Left kidney (tissue), 1 donor: ENCODE measurements at regions not wholly inside any gene's neighbourhood (a gene's known extent, or its start where the extent isn't known, plus 50 kb on each side); places are given as distances from the start of the nearest gene placed in this dataset.

Experiments
- DNase-seq: peaks from one replicate; pipeline ENCODE4 v3.0.0-alpha.2; 2013

- DNase-seq, result no peak
Observed at GRCh38 chr17:12386225-12386624, 279.5 kb upstream of the MYOCD start.

GRCh38 chr17:12388226-12388625 lies 277.5 kb upstream of the MYOCD start:
- DNase-seq, result no peak

DNA sequence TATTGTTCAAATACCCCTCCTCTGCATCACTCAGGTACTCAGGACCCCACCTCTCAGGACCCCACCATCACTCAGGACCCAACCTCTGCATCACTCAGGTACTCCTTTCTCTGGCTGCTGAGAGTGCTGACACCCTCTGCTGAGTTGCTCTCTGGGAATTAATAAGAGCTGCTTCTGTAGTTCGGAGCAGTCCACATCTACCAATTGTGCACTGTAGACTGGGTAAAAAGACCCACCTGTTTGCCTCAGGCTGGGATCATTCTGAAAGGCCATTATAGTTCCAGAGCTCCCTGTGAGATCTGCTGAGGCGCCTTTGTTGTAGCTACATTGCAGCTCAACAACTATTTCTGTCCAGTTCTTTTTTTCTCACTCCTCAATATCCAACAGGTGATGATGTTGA lies 276.3 kb upstream of the MYOCD start:
- no peak for DNase-seq

GRCh38 chr17:12390631-12391030 lies 275.1 kb upstream of the MYOCD start:
- no peak for DNase-seq

DNA sequence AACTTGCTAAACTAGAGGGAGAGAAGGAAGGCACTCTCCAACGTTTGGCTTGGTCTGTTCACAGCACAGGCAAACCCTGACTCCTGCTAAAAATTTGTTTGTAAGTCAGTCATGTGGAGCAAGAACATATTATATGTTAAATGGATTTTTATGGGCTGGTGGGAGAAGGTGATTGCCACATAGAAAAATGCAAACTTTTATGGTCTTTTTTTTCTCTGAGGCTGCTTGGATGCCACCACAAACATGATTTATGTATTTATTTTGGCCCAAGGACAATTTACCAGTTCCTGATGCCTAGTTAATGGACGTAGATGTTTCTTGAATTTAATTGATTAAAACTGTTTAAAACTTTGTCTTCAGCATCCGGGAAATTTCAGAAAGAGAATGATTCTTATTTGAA lies 274.2 kb upstream of the MYOCD start:
- no peak for DNase-seq

DNA sequence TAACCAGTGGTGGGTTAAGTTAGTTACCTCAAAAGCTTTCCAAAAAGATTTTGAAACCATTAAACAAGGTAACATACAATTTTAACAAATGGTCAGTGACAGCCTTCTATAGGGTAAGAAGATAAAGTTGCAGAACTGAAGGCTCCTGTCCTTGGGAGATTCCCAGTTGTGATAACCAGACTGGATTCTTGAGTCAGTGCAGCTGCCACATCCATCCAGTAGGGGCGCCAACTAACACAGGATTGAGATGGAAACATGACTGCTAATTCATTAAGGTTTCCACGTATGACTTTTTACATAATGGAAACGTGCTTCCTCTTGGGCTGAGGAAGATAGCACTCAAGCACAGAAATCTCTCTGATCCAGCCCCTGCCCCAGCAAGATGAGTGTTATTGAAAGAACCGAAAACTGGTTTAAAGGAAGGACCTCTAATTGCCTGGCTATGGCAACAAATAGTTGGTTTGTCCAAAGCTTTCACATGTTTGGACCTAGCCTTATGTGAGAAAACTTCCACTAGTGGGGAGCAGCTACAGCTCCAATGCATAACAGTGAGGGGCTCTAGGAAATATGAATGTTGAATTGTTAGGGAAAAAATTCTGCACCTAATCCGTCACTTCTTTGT lies 269.8 kb upstream of the MYOCD start:
- DNase-seq, result no peak

GRCh38 chr17:12398441-12399051 lies 267.1 kb upstream of the MYOCD start:
- DNase-seq, result no peak

DNA sequence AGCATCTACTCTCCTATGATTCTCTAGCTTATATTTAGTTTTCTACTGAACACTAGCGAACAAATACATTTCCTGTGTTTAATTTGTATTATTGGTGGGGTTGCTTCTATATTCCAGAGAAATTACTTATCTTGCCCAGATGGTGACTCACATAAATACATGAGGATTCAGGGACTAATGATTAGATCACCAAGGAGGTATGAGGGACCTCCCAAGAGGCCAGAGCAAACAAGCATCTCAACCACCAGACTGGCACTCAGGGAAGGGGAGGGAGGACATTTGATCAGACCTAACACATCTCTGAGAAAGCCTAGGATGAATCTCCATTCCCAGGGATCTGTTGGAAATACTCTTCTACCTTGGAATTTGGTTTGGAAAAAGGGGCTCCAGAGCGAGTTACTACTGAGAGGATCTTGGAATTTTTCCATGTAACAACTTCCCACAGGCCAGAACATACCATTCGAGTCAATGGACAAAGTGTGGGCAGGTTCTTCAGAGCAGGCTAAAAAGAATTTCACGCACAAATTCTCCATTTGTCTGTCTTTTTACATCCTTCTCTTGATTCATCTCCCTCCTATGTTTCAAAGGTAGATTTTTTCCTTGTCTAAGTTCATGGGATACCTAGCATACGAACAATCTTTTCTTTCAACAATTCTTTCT lies 262.6 kb upstream of the MYOCD start:
- no peak for DNase-seq

GRCh38 chr17:12403881-12404398 lies 261.8 kb upstream of the MYOCD start:
- no peak for DNase-seq

DNA sequence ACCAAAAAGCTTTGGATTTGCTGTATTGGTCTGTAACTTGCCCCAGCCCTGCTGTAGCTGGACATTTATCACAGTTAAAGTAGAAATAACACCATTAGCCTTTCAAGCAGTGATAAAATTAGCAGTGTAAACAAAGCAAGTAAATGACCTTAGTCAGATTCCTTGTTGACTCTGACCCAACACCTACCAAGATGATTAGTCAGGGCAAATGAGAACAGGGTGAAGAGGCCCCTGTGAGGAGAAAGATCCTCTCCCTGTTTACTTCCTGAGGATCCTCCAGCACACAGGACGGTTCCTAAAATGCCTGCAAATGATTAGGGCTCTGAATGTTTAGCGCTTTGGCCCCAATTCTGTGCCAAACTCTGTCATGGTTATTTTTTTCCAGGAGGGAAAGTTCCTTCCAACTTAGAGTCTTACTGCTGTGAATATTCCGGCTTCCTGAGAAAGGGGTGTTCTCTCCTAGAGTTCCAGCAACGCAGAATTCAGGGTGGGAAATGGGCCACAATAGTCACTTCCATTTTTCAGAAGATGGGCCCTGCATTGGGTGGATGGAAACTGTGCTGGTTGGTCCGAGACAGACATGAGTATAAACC lies 259.0 kb upstream of the MYOCD start:
- DNase-seq, result no peak

GRCh38 chr17:12407495-12408252 lies 258.0 kb upstream of the MYOCD start:
- DNase-seq, result no peak

- no peak for DNase-seq
Observed at GRCh38 chr17:12409082-12409481, 256.6 kb upstream of the MYOCD start.

- DNase-seq, result no peak
Observed at GRCh38 chr17:12410717-12411116, 255.0 kb upstream of the MYOCD start.

DNA sequence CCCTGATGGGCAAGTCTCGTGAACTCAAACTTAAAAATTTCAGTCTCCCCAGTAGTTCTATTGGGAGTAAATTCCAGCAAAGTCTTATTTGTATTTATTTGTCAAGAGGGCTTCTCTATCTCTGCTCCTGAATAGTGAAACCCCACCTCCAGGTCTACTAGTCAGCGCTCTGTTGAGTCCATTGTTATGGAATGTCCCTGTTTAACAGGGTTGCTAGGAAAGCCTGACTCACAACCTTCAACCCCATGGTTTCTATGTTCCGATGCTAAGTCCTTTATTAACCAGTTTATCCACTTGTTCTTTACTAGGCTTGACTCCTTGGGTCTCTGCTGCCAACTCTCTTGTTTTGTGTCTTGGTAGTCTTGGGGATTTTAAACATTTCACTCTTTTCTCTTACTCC lies 250.7 kb upstream of the MYOCD start:
- DNase-seq, result no peak

GRCh38 chr17:12421077-12421476 lies 244.6 kb upstream of the MYOCD start:
- no peak for DNase-seq

GRCh38 chr17:12421646-12422306 lies 243.9 kb upstream of the MYOCD start:
- no peak for DNase-seq

GRCh38 chr17:12422651-12423050 lies 243.0 kb upstream of the MYOCD start:
- DNase-seq, result no peak

- DNase-seq, result no peak
Observed at GRCh38 chr17:12423337-12423736, 242.4 kb upstream of the MYOCD start.

GRCh38 chr17:12429116-12429515 lies 236.6 kb upstream of the MYOCD start:
- no peak for DNase-seq

DNA sequence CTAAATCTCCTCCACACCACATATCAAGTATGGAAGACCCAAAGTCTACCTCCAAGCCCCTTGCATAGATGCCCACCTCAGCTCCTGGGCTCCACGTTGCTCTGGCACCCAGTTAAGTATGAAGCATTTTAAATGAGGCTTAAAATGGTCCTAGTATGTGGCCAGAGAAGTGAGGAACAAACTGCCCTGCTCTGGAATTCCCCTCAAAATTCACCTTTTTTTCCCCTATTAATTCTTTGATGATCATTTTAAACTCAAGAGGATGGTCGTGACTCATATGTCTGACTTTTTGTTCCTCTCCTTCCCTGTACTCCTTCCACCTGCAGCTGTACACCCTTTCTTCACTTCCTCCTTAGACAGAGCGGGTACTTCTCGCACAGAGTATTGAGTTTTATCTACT lies 234.5 kb upstream of the MYOCD start:
- DNase-seq, result no peak

DNA sequence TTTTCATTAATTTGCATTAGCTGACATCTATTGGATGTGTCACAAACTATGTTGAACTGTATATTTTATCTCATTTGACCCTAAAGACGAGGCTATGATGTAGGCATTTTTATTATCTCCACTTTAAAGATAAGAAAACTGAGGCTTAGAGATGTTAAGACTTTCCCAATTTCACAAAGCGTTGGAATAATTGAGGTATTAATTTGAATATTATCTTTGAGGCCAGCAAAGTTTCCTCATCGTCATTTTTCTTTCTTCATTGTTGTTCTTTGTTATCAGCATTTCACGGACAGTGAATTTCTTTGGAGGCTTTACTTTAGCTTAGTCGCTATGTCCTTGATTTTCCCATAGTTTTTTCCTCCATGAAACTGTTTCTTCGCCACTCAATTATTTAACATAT lies 227.5 kb upstream of the MYOCD start:
- DNase-seq, result no peak
